ENCODE measurements at regions not wholly inside any gene's neighbourhood (a gene's known extent, or its start where the extent isn't known, plus 50 kb on each side); places are given as distances from the start of the nearest gene placed in this dataset.
A peak's percentile ranks its signal among the peaks of the same experiment; 100 is the strongest.

DNA sequence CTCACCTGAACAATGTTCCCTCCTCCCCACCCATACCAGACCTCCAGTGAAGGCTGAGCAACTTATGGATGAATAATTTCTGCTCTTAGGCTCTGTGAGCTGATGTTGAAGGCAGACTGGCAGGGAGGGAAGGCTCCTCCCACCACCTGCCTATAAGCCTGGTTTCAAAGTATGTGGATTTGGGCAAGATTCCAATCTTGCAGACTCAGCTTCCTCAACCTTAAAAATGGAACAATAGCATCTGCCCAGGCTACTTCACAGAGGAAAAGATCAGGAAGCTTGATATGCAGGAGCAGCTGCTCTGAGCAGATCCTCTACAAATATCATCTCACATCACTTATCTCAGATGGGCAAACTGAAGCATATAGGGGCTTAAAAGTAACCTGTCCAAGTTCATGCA lies 112.2 kb downstream of the ZFP36L2 start:
- Mint-ChIP-seq H3K27me3 (ENCODE audit: low read depth, poor library complexity) (peaks cover 6% of the 10 kb centered on the region), H3K36me3 (ENCODE audit: low read depth) (peaks cover 8% of the 10 kb centered on the region), H3K4me3 (no peak overlapping the region), H3K27ac (no peak overlapping the region), H3K4me1 (peaks cover 14% of the 10 kb centered on the region), H3K9me3 (peaks cover 15% of the 10 kb centered on the region)
- TF ChIP-seq, protein P1, sequence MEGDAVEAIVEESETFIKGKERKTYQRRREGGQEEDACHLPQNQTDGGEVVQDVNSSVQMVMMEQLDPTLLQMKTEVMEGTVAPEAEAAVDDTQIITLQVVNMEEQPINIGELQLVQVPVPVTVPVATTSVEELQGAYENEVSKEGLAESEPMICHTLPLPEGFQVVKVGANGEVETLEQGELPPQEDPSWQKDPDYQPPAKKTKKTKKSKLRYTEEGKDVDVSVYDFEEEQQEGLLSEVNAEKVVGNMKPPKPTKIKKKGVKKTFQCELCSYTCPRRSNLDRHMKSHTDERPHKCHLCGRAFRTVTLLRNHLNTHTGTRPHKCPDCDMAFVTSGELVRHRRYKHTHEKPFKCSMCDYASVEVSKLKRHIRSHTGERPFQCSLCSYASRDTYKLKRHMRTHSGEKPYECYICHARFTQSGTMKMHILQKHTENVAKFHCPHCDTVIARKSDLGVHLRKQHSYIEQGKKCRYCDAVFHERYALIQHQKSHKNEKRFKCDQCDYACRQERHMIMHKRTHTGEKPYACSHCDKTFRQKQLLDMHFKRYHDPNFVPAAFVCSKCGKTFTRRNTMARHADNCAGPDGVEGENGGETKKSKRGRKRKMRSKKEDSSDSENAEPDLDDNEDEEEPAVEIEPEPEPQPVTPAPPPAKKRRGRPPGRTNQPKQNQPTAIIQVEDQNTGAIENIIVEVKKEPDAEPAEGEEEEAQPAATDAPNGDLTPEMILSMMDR (IDR thresholded peaks at IDR 0.05) = no peak
- no peak for DNase-seq

DNA sequence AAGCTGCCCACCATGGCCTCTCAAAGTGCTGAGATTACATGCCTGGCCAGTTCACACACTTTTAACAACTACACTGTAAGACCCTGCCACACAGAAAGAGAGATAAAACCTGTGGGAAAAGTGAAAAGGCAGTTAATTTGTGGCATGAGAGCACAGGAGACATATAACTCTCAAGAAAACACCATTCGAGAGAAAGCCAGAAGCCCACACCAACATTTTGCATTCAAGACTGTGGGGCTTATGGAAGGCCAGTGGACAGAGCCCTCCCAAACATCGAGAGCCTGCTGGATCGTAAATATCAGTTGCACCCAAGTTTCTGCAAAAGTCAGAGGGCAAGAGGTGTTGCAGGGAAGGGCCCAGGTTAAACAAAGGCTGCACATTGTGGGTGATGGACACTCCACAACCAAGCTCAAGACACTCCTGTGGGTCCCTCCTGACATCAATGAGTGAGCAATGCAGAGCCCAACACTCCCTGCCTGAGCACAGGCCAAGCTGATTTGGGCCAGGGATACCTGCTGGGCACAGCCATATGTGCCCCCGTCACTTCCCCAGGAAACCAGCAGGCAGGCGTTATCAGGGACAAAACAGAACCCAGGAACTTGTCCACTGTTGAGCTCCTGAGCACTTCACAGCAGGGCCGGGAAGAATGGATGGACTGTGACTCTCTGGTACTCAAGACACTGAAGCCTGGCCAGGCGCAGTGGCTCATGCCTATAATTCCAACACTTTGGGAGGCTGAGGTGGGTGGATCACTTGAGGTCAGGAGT lies 114.4 kb downstream of the ZFP36L2 start:
- Mint-ChIP-seq H3K4me1 (peaks cover 36% of the 10 kb centered on the region), H3K4me3 (no peak overlapping the region), H3K36me3 (ENCODE audit: low read depth) (no peaks in the 10 kb centered on the region), H3K27ac (no peak overlapping the region), H3K9me3 (no peaks in the 10 kb centered on the region), H3K27me3 (ENCODE audit: low read depth, poor library complexity) (peaks cover 3% of the 10 kb centered on the region)
- TF ChIP-seq, protein P1 (IDR thresholded peaks at IDR 0.05) = no peak
- no peak for DNase-seq

DNA sequence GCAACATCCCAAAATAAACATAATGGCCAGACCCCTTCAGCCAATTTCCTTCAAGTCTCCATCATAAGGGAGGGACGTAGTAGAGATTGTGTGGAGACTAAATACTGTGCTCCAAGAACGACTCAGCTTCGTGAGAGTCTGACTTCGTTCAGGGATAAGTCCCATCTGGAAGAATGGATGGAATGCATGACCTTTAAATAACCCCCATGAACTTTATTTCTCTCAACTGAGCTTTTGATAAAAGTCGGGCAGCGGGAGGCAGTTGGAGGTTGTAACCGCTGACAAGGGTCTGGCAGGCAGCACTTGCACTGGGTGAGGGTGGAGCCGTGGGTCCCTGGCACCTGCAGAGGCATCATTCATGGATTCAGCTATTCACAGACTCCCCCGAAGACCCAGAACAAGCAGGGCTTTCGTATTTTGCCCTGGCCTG lies 115.9 kb downstream of the ZFP36L2 start:
- H3K36me3 Mint-ChIP-seq (ENCODE audit: low read depth) = no peaks in the 10 kb centered on the region
- H3K27ac Mint-ChIP-seq = no peak overlapping the region
- peaks cover 3% of the 10 kb centered on the region for H3K27me3 Mint-ChIP-seq (ENCODE audit: low read depth, poor library complexity)
- no peak for DNase-seq
- H3K4me1 Mint-ChIP-seq = peaks cover 51% of the 10 kb centered on the region
- TF ChIP-seq, protein P1 (IDR thresholded peaks at IDR 0.05) = no peak
- no peaks in the 10 kb centered on the region for H3K9me3 Mint-ChIP-seq
- no peak overlapping the region for H3K4me3 Mint-ChIP-seq

DNA sequence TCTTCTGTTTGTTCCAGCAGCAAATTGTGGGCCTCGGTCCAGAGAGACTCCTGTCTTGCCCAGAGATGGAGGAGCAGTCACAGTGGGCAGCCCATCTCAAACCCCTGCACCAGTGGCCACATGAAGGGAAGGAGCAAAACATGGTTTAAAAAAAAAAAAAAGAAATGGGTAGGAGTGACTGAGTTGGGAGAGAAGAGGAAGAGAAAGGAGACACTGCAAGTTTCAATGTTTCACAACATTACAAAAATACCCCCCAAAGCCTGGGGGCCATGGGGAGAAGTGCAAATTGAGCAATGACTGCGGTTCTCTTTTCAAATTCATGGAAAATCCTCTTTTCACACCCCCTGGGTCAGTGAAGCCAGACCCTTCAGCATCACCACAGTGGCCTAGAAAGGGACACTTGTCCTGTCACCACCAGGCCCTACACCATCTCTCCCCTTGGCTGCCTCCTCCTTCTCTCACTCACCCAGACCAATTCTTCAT lies 117.1 kb downstream of the ZFP36L2 start:
- no peak overlapping the region for H3K4me3 Mint-ChIP-seq
- H3K36me3 Mint-ChIP-seq (ENCODE audit: low read depth) = peaks cover 4% of the 10 kb centered on the region
- H3K4me1 Mint-ChIP-seq = peaks cover 56% of the 10 kb centered on the region
- no peak for DNase-seq
- peaks cover 4% of the 10 kb centered on the region for H3K9me3 Mint-ChIP-seq
- H3K27ac Mint-ChIP-seq = peak overlapping the region; percentile 40
- TF ChIP-seq, protein P1 (IDR thresholded peaks at IDR 0.05) = no peak
- H3K27me3 Mint-ChIP-seq (ENCODE audit: low read depth, poor library complexity) = peaks cover 3% of the 10 kb centered on the region

DNA sequence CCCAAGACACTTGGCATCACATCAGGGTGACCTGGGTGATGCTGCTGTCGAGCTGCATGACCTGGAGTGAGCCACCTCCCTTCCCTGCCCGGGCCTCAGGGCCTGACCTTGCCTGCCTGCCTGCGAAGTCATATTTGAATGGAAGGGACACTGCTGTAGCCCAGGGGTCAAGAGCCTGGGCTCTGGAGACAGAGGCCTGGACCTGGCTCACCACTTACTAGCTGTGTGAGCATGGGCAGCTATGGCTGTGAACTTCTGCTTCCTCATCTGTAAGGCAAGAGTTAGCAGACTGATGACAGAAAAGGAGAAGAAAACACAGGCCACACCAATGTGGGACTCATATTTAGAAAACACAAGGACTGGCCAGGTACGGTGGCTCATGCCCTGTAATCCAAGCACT lies 118.7 kb downstream of the ZFP36L2 start:
- TF ChIP-seq, protein P1 (IDR thresholded peaks at IDR 0.05) = no peak
- Mint-ChIP-seq H3K36me3 (ENCODE audit: low read depth) (peaks cover 7% of the 10 kb centered on the region), H3K4me3 (no peak overlapping the region), H3K27ac (peak overlapping the region; percentile 97), H3K9me3 (peaks cover 6% of the 10 kb centered on the region), H3K4me1 (peaks cover 65% of the 10 kb centered on the region), H3K27me3 (ENCODE audit: low read depth, poor library complexity) (peaks cover 3% of the 10 kb centered on the region)
- DNase-seq = no peak

All from nephron progenitor cell (in vitro differentiated cells).